NCI-H146 treated with DMSO at 0.1 percent for 48 hours (cell line): ENCODE measurements at regions not wholly inside any gene's neighbourhood (a gene's known extent, or its start where the extent isn't known, plus 50 kb on each side); places are given as distances from the start of the nearest gene placed in this dataset.

Experiments used
- DNase-seq: peaks from one replicate; lab custom pipeline; 2025; ENCODE audit not compliant: unreplicated experiment; lab: John Stamatoyannopoulos, UW

DNA sequence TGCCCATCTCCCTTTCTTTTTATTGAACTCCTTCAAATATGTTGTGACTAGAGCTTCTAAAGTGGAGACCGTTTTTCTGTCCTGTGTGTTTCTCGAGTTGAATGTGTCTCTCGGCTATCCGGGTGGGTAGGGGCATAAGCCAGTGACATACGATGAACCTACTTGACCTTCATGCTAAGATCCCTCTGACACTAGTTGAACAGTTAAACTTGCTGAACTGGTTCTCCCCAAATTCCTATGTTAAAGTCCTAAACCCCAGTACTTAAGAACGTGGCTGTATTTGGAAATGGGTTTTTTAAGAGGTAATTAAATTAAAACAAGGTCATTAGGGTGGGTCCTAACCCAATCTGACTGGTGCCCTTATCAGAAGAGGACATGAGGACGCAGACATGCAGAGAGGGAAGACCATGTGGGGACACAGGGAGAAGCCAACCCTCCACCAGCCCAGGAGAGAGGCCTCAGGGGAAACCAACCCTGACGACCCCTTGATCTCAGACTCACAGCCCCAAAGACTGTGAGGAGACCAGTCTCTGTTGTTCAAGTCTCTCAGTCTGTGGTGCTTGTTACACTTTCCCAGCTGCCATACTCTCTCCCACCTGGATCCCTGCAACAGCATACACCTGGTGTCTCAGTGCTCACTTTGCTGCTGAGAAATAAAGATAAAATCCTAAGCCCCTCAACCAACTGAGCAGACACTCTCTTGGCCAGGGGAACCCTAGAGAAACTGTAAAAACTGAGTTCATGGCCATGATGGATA, 208.4 kb downstream of the MYLK4 start:
- no peak for DNase-seq

DNA sequence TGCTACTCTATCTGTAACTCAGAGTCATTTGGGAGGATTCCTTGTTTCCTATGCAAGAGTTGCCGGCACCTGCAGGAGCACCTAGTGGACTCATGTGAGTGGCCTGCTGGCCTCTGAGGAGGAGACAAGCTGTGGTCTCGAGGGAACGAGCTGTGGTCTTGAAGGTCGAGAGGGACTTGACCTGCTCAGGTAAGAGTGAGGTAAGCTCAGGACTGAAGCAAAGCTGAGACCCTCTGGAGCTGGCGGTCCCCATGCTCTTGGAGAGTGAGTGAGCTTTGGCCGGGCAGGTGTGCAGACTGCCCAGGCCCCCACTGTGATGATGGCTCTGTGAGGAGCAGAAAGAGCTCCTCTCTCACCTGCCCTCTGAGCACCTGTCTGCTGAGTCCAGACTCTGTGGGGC, 214.3 kb downstream of the MYLK4 start:
- no peak for DNase-seq

DNA sequence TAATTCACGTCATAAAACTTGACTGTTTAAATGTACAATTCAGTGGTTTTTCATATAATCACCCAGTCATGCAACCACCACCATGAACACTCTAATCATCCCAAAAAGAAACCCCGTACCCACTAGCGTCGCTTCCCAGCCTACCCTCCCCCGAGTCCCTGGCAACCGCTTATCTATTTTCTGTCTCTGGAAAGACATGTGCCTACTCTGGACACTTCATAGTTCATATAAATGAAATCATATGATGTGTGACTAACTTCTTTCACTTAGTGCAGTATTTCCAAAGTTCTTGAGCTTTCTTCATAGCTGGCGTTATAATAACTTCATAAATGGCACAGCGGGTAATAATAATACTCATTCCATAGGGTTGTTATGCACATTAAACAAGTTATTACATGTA, 215.2 kb downstream of the MYLK4 start:
- no peak for DNase-seq

DNA sequence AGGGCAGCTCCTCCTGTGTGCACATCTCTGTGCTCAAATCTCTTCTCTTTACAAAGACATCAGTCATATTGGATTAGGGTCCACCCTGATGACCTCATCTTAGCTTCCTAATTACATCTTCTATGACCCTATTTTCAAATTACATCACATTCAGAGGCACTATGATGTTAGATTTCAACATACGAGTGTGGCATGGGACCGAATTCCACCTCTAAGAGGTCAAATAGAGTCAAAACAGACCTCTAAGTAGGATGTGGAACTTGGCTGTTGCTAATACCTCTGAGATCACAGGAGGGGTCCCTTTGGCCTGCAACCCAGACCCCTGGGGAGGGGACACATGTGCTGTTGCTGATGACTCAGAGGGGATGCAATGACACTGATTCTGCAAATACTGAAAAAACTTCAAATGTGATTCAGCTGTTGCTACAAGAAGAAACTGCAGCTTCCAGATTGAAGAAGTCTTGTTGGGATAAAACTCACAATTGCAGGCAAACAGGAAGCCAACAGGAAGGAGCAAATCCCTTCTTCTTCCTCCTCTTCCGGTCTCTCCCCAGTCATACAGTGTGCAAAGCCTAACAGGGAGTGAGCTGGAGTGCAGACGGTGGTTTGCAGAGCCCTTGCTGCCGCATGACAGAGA, 216.2 kb downstream of the MYLK4 start:
- no peak for DNase-seq

DNA sequence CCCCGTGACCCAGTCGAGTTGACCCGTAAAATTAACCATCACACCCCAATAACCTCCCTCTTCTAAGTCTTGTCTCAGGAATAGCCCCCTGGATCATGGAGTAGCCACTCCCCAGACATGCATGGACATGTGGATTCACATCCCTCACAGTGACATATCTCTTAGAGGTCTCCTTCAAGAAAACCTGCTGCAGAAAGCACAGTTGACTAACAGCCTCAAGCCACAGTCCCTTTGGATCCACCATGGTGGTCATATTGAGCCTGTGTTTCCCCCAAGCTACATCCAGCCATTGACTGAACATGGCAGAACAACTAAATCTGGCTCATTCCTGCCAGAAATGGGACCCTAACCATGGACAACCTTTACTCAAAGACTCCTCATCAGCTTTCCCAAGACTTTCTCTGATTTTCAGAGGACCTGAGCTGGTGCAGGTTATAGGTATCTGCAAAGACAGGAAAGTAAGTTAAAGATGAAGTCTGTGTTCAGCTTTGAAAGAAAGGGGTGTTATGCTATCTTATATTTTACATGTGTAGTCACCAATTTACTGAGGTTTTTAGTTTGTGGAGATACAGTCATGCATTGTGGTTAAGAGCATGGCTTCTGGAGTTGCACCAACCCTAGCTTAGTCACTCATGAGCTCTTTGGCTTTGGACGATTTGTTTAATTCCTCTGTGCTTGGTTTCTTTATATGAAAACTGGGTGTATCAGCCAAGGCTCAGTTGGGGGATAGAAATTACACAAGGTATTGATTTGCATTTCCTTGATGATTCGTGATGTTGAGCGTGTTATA, 219.1 kb downstream of the MYLK4 start:
- DNase-seq: no peak

DNA sequence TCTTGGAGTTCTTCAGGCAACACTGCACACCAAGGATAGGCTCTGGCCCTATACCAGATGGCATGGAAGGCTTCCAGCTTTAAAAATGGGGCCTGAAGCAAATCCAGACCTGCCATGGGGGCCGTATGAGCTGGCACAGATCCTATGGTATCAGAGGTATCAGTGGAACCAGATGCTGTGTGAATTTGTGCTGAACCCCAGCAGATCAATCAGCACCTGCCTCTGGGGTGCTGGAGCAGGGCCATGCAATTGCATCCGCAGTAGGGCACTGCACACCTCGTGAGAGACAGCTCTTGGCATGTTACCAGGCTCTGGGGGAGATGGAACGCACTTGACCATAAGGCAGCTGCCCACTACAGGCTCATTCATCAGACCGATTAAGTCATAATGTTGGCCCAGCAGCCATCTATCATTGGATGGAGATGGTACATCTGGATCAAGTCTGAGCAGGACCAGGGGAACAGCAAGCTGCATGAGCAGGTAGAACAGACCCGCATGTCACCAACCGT, 221.5 kb downstream of the MYLK4 start:
- DNase-seq: no peak

DNA sequence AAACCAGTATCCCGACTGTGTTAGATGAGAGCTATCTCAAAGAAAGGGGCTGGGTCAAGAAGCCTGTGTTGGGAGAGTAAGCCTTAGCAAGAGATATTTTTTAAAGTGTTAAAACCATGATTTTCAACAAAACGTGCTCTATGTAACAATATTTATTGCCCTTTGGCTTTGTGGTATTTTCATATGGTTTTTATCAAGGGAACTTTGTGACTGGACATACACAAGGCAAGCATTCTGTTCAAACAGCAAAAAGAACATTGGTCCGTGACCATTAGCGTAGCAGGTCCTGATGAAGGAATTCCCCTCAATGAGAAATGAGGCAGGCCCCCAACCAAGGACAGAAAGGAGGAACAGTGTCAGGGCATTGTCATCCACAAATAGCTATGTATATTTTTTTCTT, 222.6 kb downstream of the MYLK4 start:
- no peak for DNase-seq

DNA sequence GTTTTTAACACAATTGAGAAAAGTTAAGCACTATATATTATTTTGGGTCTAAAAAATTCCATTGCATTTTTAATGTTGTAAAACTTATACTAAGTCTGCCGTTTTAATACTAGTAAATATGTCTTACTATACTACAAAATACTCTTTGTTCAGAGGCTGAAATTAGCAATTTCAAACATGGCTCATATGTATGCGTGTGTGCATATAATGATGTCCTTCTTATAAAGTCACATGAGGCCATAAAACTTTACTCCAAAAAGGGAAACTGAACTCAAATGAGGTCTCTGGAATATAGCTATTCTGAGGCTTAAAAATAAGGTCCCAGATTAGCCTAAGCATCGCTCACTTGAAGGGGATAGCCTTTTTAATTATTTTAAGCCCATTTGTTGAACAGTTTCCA, 224.0 kb downstream of the MYLK4 start:
- no peak for DNase-seq

DNA sequence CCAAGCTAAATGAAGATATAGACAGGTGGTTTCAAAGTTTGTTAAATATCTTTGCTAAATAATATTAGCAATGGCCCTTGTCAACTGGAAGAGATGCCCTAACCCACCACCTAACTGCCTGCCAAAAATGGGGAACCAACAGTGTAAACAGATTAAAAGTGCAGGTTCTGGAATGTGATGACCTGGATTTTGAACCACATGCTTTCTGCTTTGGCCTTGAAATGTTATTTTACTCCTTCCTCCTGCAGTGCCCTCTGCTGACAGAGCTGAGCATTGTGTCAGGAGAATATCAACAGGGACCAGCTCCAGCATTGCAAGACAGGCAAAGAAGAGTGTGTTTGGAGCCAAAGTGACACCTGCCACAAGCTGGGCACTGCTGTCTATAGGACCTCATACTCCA, 226.6 kb downstream of the MYLK4 start:
- no peak for DNase-seq

DNA sequence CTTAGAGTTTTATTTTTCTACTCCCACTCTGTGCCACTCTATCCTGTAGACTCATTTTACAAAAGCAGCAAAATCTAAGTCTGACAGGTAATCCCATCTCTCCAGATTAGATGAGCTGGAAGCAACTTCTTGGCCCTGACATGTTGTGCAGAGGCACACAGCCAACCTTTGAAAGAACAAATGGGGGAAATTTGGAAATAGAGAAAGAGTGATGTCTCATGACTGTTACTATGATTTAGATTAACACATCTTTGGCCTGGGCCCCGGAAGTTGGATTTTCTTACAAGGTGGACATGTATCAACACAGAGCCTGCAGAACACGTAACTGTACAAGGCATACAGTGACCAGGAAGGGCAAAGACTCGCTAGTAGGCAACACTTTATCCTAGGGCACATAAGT, 227.7 kb downstream of the MYLK4 start:
- DNase-seq: no peak

DNA sequence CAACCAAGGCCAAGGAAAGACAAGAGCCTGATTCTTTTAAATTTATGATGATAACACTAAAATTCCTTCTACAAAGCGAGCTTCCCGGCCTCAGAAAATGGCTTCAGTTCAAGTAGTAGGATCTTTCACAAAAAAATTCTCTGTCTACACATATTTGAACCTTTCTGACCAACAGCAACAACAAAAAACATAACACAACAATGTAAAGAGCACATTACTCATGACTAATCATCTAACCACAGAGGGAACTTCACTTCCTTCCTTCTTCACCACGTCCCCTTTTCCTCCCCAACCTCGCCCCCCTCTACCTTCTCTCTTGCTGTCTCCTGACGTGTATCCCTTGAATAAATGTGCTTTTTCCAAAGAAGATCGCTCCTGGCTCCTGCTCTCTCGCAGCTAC, 228.2 kb downstream of the MYLK4 start:
- DNase-seq: no peak

DNA sequence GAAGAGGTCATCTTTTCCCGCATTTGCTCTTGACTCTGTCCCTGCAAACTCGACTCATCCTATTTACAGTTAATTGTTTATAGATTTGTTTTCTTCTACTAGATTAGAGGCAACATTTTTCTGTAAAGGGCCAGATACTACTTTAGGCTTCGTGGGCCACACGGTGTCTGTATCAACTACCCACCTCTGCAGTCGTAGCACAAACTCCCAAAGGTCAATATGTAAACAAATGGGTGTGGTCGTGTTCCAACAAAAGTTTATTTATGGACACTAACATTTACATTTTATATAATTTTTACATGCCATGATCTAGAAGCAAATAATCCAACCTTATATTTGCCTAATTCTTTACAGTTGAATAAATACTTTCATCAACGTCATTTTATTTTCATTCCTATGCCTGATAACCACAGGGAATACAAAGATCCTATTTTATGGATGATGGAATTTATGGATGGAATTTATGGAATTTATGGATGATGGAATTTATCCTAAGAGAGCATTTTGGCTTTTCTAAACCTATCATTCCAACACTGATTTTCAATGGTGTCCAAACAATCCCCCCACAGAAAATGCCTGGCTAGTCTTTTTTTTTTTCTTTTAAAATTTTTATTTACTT, 232.8 kb downstream of the MYLK4 start:
- DNase-seq: no peak

DNA sequence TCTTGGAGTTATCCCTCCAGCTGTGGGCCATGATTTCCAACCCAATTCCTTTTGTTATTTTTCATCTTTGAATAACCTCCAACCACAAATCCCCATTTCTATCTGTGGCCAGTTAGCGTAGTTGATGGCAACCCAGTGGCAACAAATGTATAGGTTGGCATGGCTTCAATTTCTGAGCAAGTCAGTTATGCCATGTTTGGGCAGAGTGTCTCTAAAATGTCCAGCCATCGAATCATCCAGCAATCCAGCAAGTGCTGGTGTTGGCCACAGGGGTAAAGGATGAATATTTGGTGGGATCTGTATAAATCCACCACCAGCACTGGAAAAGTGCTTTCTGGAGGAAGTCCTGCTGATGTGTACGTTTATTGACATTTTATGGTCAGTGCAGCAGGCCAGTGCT, 233.3 kb downstream of the MYLK4 start:
- DNase-seq: no peak

DNA sequence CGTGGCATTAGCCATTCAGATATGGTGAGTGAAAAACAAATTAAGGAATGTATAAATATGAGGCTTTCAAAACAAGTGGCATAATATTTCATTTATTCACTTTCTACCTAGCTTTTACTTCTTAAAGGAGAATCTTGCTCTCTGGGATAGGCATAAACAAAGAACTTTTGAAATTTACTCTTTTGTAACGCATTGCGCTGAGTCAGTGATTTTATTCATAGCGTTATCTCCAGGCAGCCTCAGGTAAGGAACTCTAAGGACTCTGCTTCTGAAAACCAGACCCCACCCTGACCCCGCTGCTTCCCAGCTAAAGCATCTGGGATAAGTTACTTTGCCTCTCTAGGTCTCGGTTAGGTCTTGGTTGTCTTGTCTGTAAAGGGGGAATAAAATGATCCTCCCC, 234.7 kb downstream of the MYLK4 start:
- no peak for DNase-seq

DNA sequence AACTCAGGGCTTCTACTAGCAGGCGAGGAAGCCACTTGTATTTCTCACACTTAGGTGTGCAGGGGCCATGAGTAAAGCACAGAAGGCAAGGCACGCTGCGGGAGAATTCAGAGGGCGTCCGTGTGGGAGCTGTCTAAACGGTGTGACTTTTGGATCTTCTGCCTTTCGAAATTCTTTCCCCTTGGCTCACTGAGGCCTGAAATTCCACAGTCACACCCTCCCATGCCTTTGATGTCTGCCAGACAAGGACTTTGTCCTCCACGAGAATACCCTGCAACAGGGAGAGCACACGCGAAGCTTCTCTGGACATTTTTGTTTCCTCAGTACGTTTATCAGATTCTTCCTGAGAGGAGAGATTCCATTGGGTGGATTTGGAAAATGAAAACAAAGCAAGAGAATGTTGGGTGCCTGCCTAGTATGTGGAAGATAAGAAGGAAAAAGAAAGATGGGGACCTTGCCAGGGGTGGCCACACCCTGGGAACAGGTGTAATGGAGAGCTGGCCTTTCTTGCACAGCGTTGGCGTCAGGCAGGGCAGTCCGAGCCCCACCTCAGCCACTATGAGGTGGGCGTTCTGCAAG, 235.7 kb downstream of the MYLK4 start:
- DNase-seq: no peak

DNA sequence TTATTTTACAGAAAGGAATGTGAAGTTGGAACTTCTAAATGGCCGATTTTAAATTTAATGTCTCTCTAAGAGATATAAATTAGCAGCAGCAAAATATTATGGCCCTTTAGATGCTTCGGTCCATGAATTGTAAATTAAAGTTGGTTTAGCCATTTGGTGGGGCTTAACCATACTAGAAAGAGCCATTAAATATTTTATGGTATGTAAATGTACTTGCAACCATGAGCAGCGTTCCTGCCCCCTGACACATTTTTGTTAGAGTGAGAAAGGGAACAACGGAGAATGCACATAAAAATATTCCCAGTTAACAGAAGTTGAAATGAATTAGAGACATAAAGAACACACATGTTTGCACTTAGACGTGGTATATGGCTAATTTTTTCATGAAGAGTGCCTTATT, 237.9 kb downstream of the MYLK4 start:
- DNase-seq: no peak

DNA sequence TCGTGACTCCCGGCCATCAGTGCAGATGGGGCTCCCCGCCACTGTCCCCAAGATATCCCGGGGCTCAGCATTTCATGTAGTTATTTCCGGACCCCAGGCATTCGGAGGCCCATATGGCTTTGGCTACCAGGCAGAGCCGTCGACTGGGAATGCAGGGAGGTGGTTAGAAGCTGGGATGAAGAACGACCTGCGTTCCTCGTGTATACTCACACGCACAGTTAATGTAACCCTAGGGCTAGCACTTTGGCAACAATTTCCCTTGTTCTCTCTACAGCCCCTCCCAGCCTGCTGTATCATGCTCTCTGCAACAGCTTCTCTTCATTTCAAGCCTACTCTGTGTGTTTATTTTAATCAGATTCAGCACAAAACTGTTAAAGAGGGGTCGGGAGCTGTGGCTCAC, 240.4 kb downstream of the MYLK4 start:
- no peak for DNase-seq

DNA sequence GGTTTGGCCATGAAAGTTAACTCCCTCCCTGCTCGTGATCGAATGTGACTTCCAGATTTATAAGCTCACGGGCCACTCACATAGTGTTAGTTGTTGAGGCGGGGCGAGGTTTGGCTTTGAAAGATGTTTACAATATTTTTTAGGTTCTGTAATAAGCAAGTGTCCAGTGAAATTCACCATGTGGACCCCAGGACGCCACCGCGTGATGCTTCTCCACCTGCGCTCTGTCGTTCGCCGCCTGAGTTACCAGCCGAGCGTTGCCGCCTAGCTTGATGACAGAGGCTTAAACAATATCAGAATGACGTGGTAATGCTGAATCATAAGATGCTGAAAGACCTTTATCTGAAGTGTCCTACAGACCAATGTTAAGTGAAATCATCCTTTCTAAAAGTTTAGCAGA, 241.0 kb downstream of the MYLK4 start:
- no peak for DNase-seq

DNA sequence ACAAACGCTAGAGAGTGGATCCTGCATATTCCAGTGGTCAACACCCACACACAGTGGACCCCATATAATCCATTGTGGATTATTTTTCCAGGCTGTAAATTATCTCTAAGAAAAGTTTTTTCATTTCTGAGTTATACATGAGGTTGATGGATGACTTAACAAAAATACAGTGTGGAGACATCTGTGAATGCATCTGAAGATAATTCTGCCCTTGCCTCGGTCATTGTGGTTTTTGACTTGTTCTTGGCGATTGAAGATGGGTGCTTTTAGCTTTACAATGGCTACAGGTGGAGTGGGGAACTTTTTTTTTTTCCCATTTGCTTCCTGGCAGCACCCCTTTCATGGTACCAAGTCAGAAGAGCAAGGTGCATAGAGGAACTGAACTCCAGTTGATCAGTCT, 242.7 kb downstream of the MYLK4 start:
- no peak for DNase-seq

DNA sequence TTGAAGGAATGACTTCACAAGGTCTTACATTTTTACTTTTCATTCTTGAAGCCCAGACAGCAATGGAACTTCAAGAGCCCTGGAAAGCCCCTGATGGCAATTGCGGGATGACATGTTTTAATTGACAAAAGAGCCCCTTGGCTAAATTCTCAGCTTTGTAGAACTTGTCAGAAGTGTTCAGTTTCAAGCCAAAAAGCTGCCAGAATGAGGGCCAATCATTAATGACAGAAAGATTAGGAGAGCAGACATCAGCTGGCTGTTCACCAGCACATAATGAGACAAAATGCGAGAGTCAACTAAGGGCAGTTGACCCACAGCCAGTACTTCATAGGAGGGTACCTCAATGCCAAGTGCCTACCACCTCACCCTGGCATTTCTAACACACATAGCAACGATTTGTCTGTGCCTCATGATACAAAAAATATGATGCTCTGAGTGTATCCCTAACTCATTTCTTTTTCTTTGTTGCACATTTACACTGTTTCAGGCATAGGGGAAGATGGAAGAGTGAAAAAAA, 243.1 kb downstream of the MYLK4 start:
- DNase-seq: no peak

DNA sequence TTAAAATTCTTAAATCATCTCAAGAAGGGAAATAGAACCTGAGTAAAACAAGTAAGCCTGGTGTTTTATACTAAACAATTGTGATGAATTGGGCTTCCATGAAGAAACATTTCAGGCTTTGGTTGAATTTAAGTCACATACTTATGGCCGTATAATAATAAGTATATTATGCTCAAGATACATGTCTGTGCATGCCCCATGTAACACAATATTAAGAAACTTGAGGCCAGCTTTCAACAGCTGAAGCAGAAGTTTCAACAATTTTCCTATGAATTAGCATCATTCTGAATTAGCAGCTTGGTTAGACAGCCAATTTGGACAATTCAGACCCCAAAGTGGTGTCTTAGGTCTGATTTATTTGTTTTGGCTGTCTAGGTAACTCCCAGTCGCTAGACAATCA, 243.7 kb downstream of the MYLK4 start:
- DNase-seq: no peak
